Immature natural killer cell (primary cell): ENCODE measurements at regions not wholly inside any gene's neighbourhood (a gene's known extent, or its start where the extent isn't known, plus 50 kb on each side); places are given as distances from the start of the nearest gene placed in this dataset.

ENCODE experiments used
- DNase-seq, 3 donors: peaks; one replicate each; pipeline ENCODE4 v3.0.0; 2022; ENCODE audit warnings: mixed read lengths in 1 of 3
- H3K27ac Mint-ChIP-seq, 6 donors: one replicate each; pipeline ENCODE4 v1.8.0; 2020; ENCODE audit warnings: mixed read lengths in 6 of 6, mild to moderate bottlenecking in 5 of 6, inconsistent platforms in 4 of 6, moderate library complexity in 3 of 6
- H3K27me3 Mint-ChIP-seq, 3 donors: one replicate each; pipeline ENCODE4 v1.8.0; 2020 to 2021; ENCODE audit warnings: low read depth in 3 of 3, mild to moderate bottlenecking in 3 of 3, mixed read lengths in 3 of 3, moderate library complexity in 3 of 3, inconsistent platforms in 1 of 3
- H3K36me3 Mint-ChIP-seq, 3 donors: one replicate each; pipeline ENCODE4 v1.8.0; 2020; ENCODE audit warnings: mixed read lengths in 3 of 3, inconsistent platforms in 2 of 3, mild to moderate bottlenecking in 2 of 3
- H3K4me1 Mint-ChIP-seq, 2 donors: one replicate each; pipeline ENCODE4 v1.8.0; 2020; ENCODE audit warnings: inconsistent platforms in 2 of 2, mild to moderate bottlenecking in 2 of 2, mixed read lengths in 2 of 2, moderate library complexity in 1 of 2
- H3K4me3 Mint-ChIP-seq, 5 donors: one replicate each; pipeline ENCODE4 v1.8.0; 2020; ENCODE audit warnings: mild to moderate bottlenecking in 5 of 5, mixed read lengths in 5 of 5, inconsistent platforms in 3 of 5, moderate library complexity in 3 of 5
- H3K9me3 Mint-ChIP-seq, 6 donors: one replicate each; pipeline ENCODE4 v1.8.0; 2020; ENCODE audit warnings: mild to moderate bottlenecking in 6 of 6, mixed read lengths in 6 of 6, inconsistent platforms in 4 of 6, moderate library complexity in 3 of 6

- Mint-ChIP-seq H3K4me1 (no peaks in the 10 kb centered on the region), H3K27me3 (peaks cover 7 to 13% (median 7%) of the 10 kb centered on the region in 3 donors), H3K27ac (no peak overlapping the region)
Measured at GRCh38 chr2:120587279-120587996, 148.2 kb upstream of the GLI2 start.

GRCh38 chr2:120587997-120588336 is 147.7 kb upstream of the GLI2 start:
- Mint-ChIP-seq H3K36me3 (no peaks in the 10 kb centered on the region), H3K9me3 (peaks cover 0 to 10% (median 0%) of the 10 kb centered on the region in 6 donors), H3K27me3 (peaks cover 7 to 13% (median 7%) of the 10 kb centered on the region in 3 donors), H3K4me1 (no peaks in the 10 kb centered on the region), H3K4me3 (no peak overlapping the region), H3K27ac (no peak overlapping the region)
- DNase-seq: no peak

More at GRCh38 chr2:120587279-120587996, 148.2 kb upstream of the GLI2 start:
- H3K36me3 Mint-ChIP-seq: no peaks in the 10 kb centered on the region
- no peak for DNase-seq
- H3K9me3 Mint-ChIP-seq: peaks cover 0 to 10% (median 0%) of the 10 kb centered on the region in 6 donors
- H3K4me3 Mint-ChIP-seq: no peak overlapping the region

GRCh38 chr2:120589771-120590608 is 145.7 kb upstream of the GLI2 start:
- peaks cover 0 to 5% (median 0%) of the 10 kb centered on the region in 6 donors for H3K9me3 Mint-ChIP-seq
- peaks cover 4 to 14% (median 5%) of the 10 kb centered on the region in 3 donors for H3K27me3 Mint-ChIP-seq
- no peak overlapping the region for H3K27ac Mint-ChIP-seq
- no peaks in the 10 kb centered on the region for H3K36me3 Mint-ChIP-seq
- no peak for DNase-seq
- no peaks in the 10 kb centered on the region for H3K4me1 Mint-ChIP-seq
- H3K4me3 Mint-ChIP-seq: no peak overlapping the region

- no peak for DNase-seq
- Mint-ChIP-seq H3K27me3 (peaks cover 3 to 11% (median 4%) of the 10 kb centered on the region in 3 donors), H3K27ac (no peak overlapping the region), H3K9me3 (no peaks in the 10 kb centered on the region), H3K36me3 (no peaks in the 10 kb centered on the region), H3K4me1 (no peaks in the 10 kb centered on the region), H3K4me3 (no peak overlapping the region)
Measured at GRCh38 chr2:120590841-120591240, 144.8 kb upstream of the GLI2 start.

GRCh38 chr2:120591572-120591971 is 144.1 kb upstream of the GLI2 start:
- Mint-ChIP-seq H3K27ac (no peak overlapping the region), H3K36me3 (no peaks in the 10 kb centered on the region), H3K27me3 (peaks cover 3 to 6% (median 4%) of the 10 kb centered on the region in 3 donors), H3K4me3 (no peak overlapping the region), H3K9me3 (no peaks in the 10 kb centered on the region), H3K4me1 (no peaks in the 10 kb centered on the region)
- DNase-seq: no peak

GRCh38 chr2:120592084-120592483 is 143.6 kb upstream of the GLI2 start:
- H3K4me1 Mint-ChIP-seq: no peaks in the 10 kb centered on the region
- H3K36me3 Mint-ChIP-seq: no peaks in the 10 kb centered on the region
- H3K9me3 Mint-ChIP-seq: no peaks in the 10 kb centered on the region
- H3K27ac Mint-ChIP-seq: no peak overlapping the region
- H3K27me3 Mint-ChIP-seq: peaks cover 3 to 4% (median 4%) of the 10 kb centered on the region in 3 donors
- DNase-seq: no peak
- no peak overlapping the region for H3K4me3 Mint-ChIP-seq

GRCh38 chr2:120593921-120594686 is 141.6 kb upstream of the GLI2 start:
- no peak for DNase-seq
- H3K9me3 Mint-ChIP-seq: no peaks in the 10 kb centered on the region
- no peaks in the 10 kb centered on the region for H3K36me3 Mint-ChIP-seq
- H3K27ac Mint-ChIP-seq: no peak overlapping the region
- H3K4me1 Mint-ChIP-seq: no peaks in the 10 kb centered on the region
- peaks cover 3 to 4% (median 4%) of the 10 kb centered on the region in 3 donors for H3K27me3 Mint-ChIP-seq
- H3K4me3 Mint-ChIP-seq: no peak overlapping the region

GRCh38 chr2:120594856-120595685 is 140.6 kb upstream of the GLI2 start:
- no peaks in the 10 kb centered on the region for H3K9me3 Mint-ChIP-seq
- H3K36me3 Mint-ChIP-seq: no peaks in the 10 kb centered on the region
- H3K4me1 Mint-ChIP-seq: no peaks in the 10 kb centered on the region
- peaks cover 2 to 4% (median 3%) of the 10 kb centered on the region in 3 donors for H3K27me3 Mint-ChIP-seq
- no peak overlapping the region for H3K27ac Mint-ChIP-seq
- no peak overlapping the region for H3K4me3 Mint-ChIP-seq
- no peak for DNase-seq

GRCh38 chr2:120595739-120596138 is 139.9 kb upstream of the GLI2 start:
- H3K9me3 Mint-ChIP-seq: no peaks in the 10 kb centered on the region
- no peaks in the 10 kb centered on the region for H3K36me3 Mint-ChIP-seq
- peaks cover 2 to 4% (median 3%) of the 10 kb centered on the region in 3 donors for H3K27me3 Mint-ChIP-seq
- H3K27ac Mint-ChIP-seq: no peak overlapping the region
- DNase-seq: no peak
- no peaks in the 10 kb centered on the region for H3K4me1 Mint-ChIP-seq
- H3K4me3 Mint-ChIP-seq: no peak overlapping the region

- Mint-ChIP-seq H3K4me3 (no peak overlapping the region), H3K9me3 (no peaks in the 10 kb centered on the region), H3K27ac (no peak overlapping the region), H3K4me1 (no peaks in the 10 kb centered on the region), H3K27me3 (peaks cover 2 to 3% (median 2%) of the 10 kb centered on the region in 3 donors), H3K36me3 (no peaks in the 10 kb centered on the region)
- no peak for DNase-seq
Measured at GRCh38 chr2:120596191-120596811, 139.4 kb upstream of the GLI2 start.

GRCh38 chr2:120596990-120597594 is 138.6 kb upstream of the GLI2 start:
- no peak for DNase-seq
- Mint-ChIP-seq H3K36me3 (no peaks in the 10 kb centered on the region), H3K9me3 (no peaks in the 10 kb centered on the region), H3K4me3 (no peak overlapping the region), H3K27me3 (peaks cover 0 to 2% (median under 1%) of the 10 kb centered on the region in 3 donors), H3K4me1 (no peaks in the 10 kb centered on the region), H3K27ac (no peak overlapping the region)

- H3K4me1 Mint-ChIP-seq: no peaks in the 10 kb centered on the region
- H3K27me3 Mint-ChIP-seq: peaks cover 0 to 4% (median 0%) of the 10 kb centered on the region in 3 donors
- no peak for DNase-seq
- H3K27ac Mint-ChIP-seq: no peak overlapping the region
- H3K36me3 Mint-ChIP-seq: no peaks in the 10 kb centered on the region
- H3K9me3 Mint-ChIP-seq: no peaks in the 10 kb centered on the region
- no peak overlapping the region for H3K4me3 Mint-ChIP-seq
Measured at GRCh38 chr2:120597595-120598193, 138.0 kb upstream of the GLI2 start.
